ENCODE measurements at regions not wholly inside any gene's neighbourhood (a gene's known extent, or its start where the extent isn't known, plus 50 kb on each side); places are given as distances from the start of the nearest gene placed in this dataset.

- no peaks in the 10 kb centered on the region for H3K9me2 ChIP-seq (ENCODE audit: insufficient read depth, low read length)
- H3K9ac ChIP-seq (ENCODE audit: low read length), result no peak overlapping the region
- H2AFZ ChIP-seq (ENCODE audit: low read depth, low read length), result no peak overlapping the region
- H3K4me2 ChIP-seq (ENCODE audit: low read length), result no peak overlapping the region
- TF ChIP-seq CTCF (IDR thresholded peaks at IDR 0.05; ENCODE audit: poor library complexity, severe bottlenecking), result no peak
- TF ChIP-seq SMC3 (conservative IDR thresholded peaks at IDR 0.05; ENCODE audit: poor library complexity), result no peak
- TF ChIP-seq REST (IDR thresholded peaks at IDR 0.05; ENCODE audit: borderline replicate concordance), result no peak
- no peak for TF ChIP-seq EP300 (conservative IDR thresholded peaks at IDR 0.05; ENCODE audit: poor library complexity, severe bottlenecking)
- no peak for TF ChIP-seq POLR2AphosphoS5 (IDR thresholded peaks at IDR 0.05)
- TF ChIP-seq EZH2 (IDR thresholded peaks at IDR 0.05; ENCODE audit: borderline replicate concordance, insufficient read depth, low read length, poor library complexity, severe bottlenecking), result no peak
- TF ChIP-seq RAD21 (conservative IDR thresholded peaks at IDR 0.05), result no peak
- TF ChIP-seq TAF1 (IDR thresholded peaks at IDR 0.05; ENCODE audit: low read depth), result no peak
- no peak for TF ChIP-seq MXI1 (conservative IDR thresholded peaks at IDR 0.05; ENCODE audit: poor library complexity, severe bottlenecking)
- H3K79me2 ChIP-seq (replicated peaks; ENCODE audit: insufficient read depth, low read length), result no peaks in the 10 kb centered on the region
- H3K9me3 ChIP-seq (ENCODE audit: low read length), result no peaks in the 10 kb centered on the region
- no peak overlapping the region for H3K27ac ChIP-seq (ENCODE audit: low read length)
- H3F3A ChIP-seq (ENCODE audit: insufficient read depth, low read length, poor library complexity, severe bottlenecking), result no peaks in the 10 kb centered on the region
- H3K27me3 ChIP-seq (ENCODE audit: insufficient read depth, low read depth, low read length), result no peaks in the 10 kb centered on the region
- H3K36me3 ChIP-seq (ENCODE audit: insufficient read depth, low read length), result no peaks in the 10 kb centered on the region
- H3K4me3 ChIP-seq (ENCODE audit: low read length), result no peak overlapping the region
- H4K20me1 ChIP-seq (ENCODE audit: insufficient read depth), result no peaks in the 10 kb centered on the region
These were observed 454.1 kb upstream of the CXorf51B start for GRCh38 chrX:146355440-146355839.

- H3K27me3 ChIP-seq (ENCODE audit: insufficient read depth, low read depth, low read length), result no peaks in the 10 kb centered on the region
- H3K27ac ChIP-seq (ENCODE audit: low read length), result no peak overlapping the region
- TF ChIP-seq EP300 (conservative IDR thresholded peaks at IDR 0.05; ENCODE audit: poor library complexity, severe bottlenecking), result no peak
- TF ChIP-seq TAF1 (IDR thresholded peaks at IDR 0.05; ENCODE audit: low read depth), result no peak
- TF ChIP-seq MXI1 (conservative IDR thresholded peaks at IDR 0.05; ENCODE audit: poor library complexity, severe bottlenecking), result no peak
- TF ChIP-seq POLR2AphosphoS5 (IDR thresholded peaks at IDR 0.05), result no peak
- no peak for TF ChIP-seq CTCF (IDR thresholded peaks at IDR 0.05; ENCODE audit: poor library complexity, severe bottlenecking)
- TF ChIP-seq RAD21 (conservative IDR thresholded peaks at IDR 0.05), result no peak
- TF ChIP-seq SMC3 (conservative IDR thresholded peaks at IDR 0.05; ENCODE audit: poor library complexity), result no peak
- TF ChIP-seq EZH2 (IDR thresholded peaks at IDR 0.05; ENCODE audit: borderline replicate concordance, insufficient read depth, low read length, poor library complexity, severe bottlenecking), result no peak
- no peak for TF ChIP-seq REST (IDR thresholded peaks at IDR 0.05; ENCODE audit: borderline replicate concordance)
These were observed 445.7 kb upstream of the CXorf51B start for GRCh38 chrX:146363919-146364318.

More at GRCh38 chrX:146363919-146364318, 445.7 kb upstream of the CXorf51B start:
- Histone ChIP-seq H3K4me2 (ENCODE audit: low read length) (no peak overlapping the region), H4K20me1 (ENCODE audit: insufficient read depth) (no peaks in the 10 kb centered on the region), H3K79me2 (replicated peaks; ENCODE audit: insufficient read depth, low read length) (no peaks in the 10 kb centered on the region), H3K4me3 (ENCODE audit: low read length) (no peak overlapping the region), H3K36me3 (ENCODE audit: insufficient read depth, low read length) (no peaks in the 10 kb centered on the region), H2AFZ (ENCODE audit: low read depth, low read length) (no peak overlapping the region), H3F3A (ENCODE audit: insufficient read depth, low read length, poor library complexity, severe bottlenecking) (no peaks in the 10 kb centered on the region), H3K9me2 (ENCODE audit: insufficient read depth, low read length) (no peaks in the 10 kb centered on the region), H3K9me3 (ENCODE audit: low read length) (no peaks in the 10 kb centered on the region), H3K9ac (ENCODE audit: low read length) (no peak overlapping the region)

All from neural cell (in vitro differentiated cells).